ENCODE measurements at regions not wholly inside any gene's neighbourhood (a gene's known extent, or its start where the extent isn't known, plus 50 kb on each side); places are given as distances from the start of the nearest gene placed in this dataset.

- TF ChIP-seq, protein P1, sequence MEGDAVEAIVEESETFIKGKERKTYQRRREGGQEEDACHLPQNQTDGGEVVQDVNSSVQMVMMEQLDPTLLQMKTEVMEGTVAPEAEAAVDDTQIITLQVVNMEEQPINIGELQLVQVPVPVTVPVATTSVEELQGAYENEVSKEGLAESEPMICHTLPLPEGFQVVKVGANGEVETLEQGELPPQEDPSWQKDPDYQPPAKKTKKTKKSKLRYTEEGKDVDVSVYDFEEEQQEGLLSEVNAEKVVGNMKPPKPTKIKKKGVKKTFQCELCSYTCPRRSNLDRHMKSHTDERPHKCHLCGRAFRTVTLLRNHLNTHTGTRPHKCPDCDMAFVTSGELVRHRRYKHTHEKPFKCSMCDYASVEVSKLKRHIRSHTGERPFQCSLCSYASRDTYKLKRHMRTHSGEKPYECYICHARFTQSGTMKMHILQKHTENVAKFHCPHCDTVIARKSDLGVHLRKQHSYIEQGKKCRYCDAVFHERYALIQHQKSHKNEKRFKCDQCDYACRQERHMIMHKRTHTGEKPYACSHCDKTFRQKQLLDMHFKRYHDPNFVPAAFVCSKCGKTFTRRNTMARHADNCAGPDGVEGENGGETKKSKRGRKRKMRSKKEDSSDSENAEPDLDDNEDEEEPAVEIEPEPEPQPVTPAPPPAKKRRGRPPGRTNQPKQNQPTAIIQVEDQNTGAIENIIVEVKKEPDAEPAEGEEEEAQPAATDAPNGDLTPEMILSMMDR (conservative IDR thresholded peaks at IDR 0.05 in 1 of 2, IDR thresholded peaks at IDR 0.05 in 1 of 2; ENCODE audit: low read depth in 1 of 2, low read length in 2 of 2), result no peak
- no peak for TF ChIP-seq EZH2 (IDR thresholded peaks at IDR 0.05; ENCODE audit: low read length, missing control alignments)
These were observed 608.2 kb upstream of the GCFC2 start for GRCh38 chr2:76318848-76319360.
